Endodermal cell (in vitro differentiated cells): ENCODE measurements at regions not wholly inside any gene's neighbourhood (a gene's known extent, or its start where the extent isn't known, plus 50 kb on each side); places are given as distances from the start of the nearest gene placed in this dataset.

Experiments used
- DNase-seq: peaks from one replicate; pipeline ENCODE4 v3.0.0-alpha.2; 2017
- H3K27ac ChIP-seq: 2 replicates; pipeline ENCODE4 v1.5.1; 2013; ENCODE audit warnings: mild to moderate bottlenecking, low read depth, low read length, moderate library complexity
- H3K27me3 ChIP-seq: 2 replicates; pipeline ENCODE4 v1.6.1; 2013; ENCODE audit warnings: mild to moderate bottlenecking, low read length, moderate library complexity; ENCODE audit not compliant: insufficient read depth, control insufficient read depth, poor library complexity, severe bottlenecking
- H3K36me3 ChIP-seq: 2 replicates; pipeline ENCODE4 v1.7.0; 2013; ENCODE audit warnings: mild to moderate bottlenecking, low read length, moderate library complexity; ENCODE audit not compliant: control insufficient read depth, insufficient read depth
- H3K4me1 ChIP-seq: one replicate; pipeline ENCODE4 v1.7.0; 2013; ENCODE audit warnings: low read length; ENCODE audit not compliant: control insufficient read depth, insufficient read depth
- H3K4me3 ChIP-seq: 2 replicates; pipeline ENCODE4 v1.5.1; 2013; ENCODE audit warnings: mild to moderate bottlenecking, low read length, moderate library complexity
- H3K9ac ChIP-seq: 2 replicates; pipeline ENCODE4 v1.6.1; 2013; ENCODE audit warnings: mild to moderate bottlenecking, low read length, moderate library complexity; ENCODE audit not compliant: poor library complexity, severe bottlenecking; ENCODE audit errors: extremely low read depth
- H3K9me3 ChIP-seq: 2 replicates; pipeline ENCODE4 v1.6.1; 2013; ENCODE audit warnings: mild to moderate bottlenecking, low read length, moderate library complexity; ENCODE audit not compliant: control insufficient read depth
- H3K27ac Mint-ChIP-seq: 2 replicates; pipeline ENCODE4 v1.8.0; 2020; ENCODE audit warnings: mixed read lengths
- H3K27me3 Mint-ChIP-seq: 2 replicates; pipeline ENCODE4 v1.8.0; 2021; ENCODE audit warnings: mild to moderate bottlenecking, mixed read lengths; ENCODE audit not compliant: insufficient read depth
- H3K36me3 Mint-ChIP-seq: 2 replicates; pipeline ENCODE4 v1.8.0; 2020; ENCODE audit warnings: low read depth, mixed read lengths
- H3K4me1 Mint-ChIP-seq: 2 replicates; pipeline ENCODE4 v1.8.0; 2020; ENCODE audit warnings: mixed read lengths
- H3K4me3 Mint-ChIP-seq: 2 replicates; pipeline ENCODE4 v1.8.0; 2020; ENCODE audit warnings: mild to moderate bottlenecking, moderate library complexity, mixed read lengths
- H3K9me3 Mint-ChIP-seq: 2 replicates; pipeline ENCODE4 v1.8.0; 2020; ENCODE audit warnings: mild to moderate bottlenecking, mixed read lengths
- CTCF ChIP-seq: fragments of 200-600 bp; sonication (generic); conservative IDR thresholded peaks from 2 replicates; pipeline ENCODE4 v1.5.0; 2021; ENCODE audit warnings: antibody characterized with exemption, mild to moderate bottlenecking
- WGBS, 2 experiments: methylation state at CpG; one replicate each; pipeline versions ENCODE4 v1.1.5 to v1.1.7; 2013; ENCODE audit warnings: missing lambda C conversion rate in 2 of 2, mixed read lengths in 1 of 2; ENCODE audit not compliant: insufficient coverage in 1 of 2, insufficient read length in 1 of 2; 5-methylcytosine and 5-hydroxymethylcytosine counted together

DNA sequence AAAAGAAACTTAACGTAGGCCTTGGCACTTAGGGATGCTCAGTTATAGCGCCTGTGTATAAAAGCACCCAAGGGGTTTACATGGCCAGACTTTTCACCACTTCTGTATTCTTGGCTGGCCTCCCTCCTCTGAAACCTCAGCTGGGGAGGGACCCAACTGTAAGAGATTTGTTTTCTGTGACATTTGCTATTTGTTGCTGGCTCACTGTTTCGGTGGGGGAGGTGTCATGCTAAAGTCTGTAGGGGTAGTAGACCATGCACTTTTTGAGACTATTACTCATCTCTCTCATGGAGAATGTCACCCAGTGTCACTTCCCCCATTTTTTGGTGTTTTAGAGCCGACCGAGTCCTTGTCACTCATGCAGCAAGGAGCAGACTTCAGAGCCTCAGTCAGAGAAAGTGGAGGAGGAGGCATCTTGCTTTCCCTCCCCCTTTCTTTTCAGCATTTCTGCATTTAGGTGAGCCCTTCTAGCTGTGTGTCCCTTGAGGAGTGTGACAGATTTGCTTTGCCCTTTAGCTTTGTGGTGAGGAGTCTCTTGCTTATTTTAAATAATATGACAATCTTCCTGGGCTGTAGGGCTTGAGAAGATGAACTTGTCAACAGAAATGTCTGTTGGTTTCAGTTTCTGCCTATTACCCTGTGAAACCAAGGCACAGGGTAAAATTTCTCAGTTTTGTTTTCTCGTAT lies 160.1 kb downstream of the FASLG start:
- peaks cover 20% of the 10 kb centered on the region for H3K9me3 ChIP-seq
- TF ChIP-seq CTCF = no peak
- Mint-ChIP-seq H3K27me3 (no peaks in the 10 kb centered on the region), H3K27ac (no peak overlapping the region), H3K9me3 (peaks cover 14% of the 10 kb centered on the region), H3K36me3 (no peaks in the 10 kb centered on the region), H3K4me3 (no peak overlapping the region), H3K4me1 (peaks cover 6% of the 10 kb centered on the region)
- no peak overlapping the region for H3K9ac ChIP-seq
- no peaks in the 10 kb centered on the region for H3K27me3 ChIP-seq
- DNase-seq = no peak
- H3K27ac ChIP-seq = no peak overlapping the region
- WGBS, 2 experiments = 83 to 87% methylated on average over 2 to 6 of the region's 6 CpGs
- H3K4me1 ChIP-seq = no peaks in the 10 kb centered on the region
- H3K4me3 ChIP-seq = no peak overlapping the region
- no peaks in the 10 kb centered on the region for H3K36me3 ChIP-seq

DNA sequence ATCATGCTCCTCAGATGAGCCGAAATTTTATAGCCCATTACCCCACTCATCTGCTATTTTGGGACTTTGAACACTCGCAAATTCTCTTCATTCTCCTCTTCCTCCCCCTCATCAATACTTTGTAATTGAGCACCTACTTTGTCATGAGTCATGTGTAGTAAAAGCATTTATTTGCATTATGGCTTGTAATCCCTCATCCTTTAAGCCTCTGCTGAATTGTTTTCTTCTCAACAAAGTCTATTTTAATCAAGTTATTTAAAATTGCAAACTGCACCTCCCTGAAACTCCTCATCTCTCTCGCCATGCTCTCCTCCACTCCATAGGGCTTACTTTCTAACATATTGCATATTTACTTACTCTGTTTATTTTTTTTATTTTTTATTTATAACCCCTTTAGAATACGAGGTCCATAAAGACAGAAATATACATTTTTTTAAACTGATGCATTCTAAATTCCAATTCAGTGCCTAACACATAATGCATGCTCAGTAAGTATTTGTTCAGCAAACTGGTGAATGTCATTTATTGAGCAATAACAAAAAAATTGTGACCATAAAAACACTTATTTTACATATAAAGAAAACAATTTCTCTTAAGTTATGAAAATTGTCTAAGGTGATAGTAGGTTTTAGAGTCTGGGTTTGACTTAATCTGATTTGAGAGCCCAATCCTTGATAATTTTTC lies 161.7 kb downstream of the FASLG start:
- Histone ChIP-seq H3K4me3 (no peak overlapping the region), H3K27ac (no peak overlapping the region), H3K27me3 (no peaks in the 10 kb centered on the region), H3K4me1 (no peaks in the 10 kb centered on the region), H3K9ac (no peak overlapping the region), H3K36me3 (no peaks in the 10 kb centered on the region), H3K9me3 (peaks cover 4% of the 10 kb centered on the region)
- Mint-ChIP-seq H3K36me3 (no peaks in the 10 kb centered on the region), H3K4me3 (no peak overlapping the region), H3K27me3 (no peaks in the 10 kb centered on the region), H3K27ac (no peak overlapping the region), H3K4me1 (peaks cover 6% of the 10 kb centered on the region), H3K9me3 (no peaks in the 10 kb centered on the region)
- WGBS, 2 experiments = 93% methylated on average over 2 to 4 of the region's 4 CpGs
- TF ChIP-seq CTCF = no peak
- no peak for DNase-seq

DNA sequence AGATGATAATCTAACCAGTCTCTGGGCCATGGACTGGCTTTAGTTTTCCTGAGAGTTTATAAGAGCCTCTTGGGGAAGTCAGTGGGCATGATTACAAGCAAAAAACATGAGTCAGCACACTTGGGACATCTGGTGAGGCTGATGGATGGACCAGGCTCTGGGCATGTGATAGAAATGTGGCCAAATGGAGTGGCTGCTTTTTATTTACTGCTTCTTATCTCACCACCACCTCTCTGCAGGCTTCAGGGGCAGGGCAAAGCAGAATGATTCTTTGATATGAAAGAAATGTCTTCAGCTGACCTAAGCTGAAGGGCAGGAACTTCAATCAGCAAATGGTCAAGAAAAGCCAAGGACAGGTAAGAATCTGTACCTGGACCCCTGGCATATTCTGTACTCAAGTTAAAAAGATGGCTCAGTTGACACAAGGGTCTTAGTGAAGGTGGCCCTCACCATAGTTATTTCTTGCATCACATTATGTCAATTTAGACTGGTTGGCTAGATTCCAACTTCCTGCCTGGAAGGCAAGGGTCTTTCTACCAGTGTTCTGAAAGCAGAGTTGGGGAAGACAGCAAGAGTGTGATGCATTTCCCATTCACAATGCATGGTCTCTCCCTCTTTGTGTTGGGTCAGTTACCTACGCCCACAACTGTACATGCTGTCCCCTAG lies 162.8 kb downstream of the FASLG start:
- 88 to 100% methylated on average over 1 of the region's 1 CpG for WGBS, 2 experiments
- no peak overlapping the region for H3K4me3 Mint-ChIP-seq
- H3K27ac ChIP-seq = no peak overlapping the region

More for the DNA sequence above, 162.8 kb downstream of the FASLG start:
- Mint-ChIP-seq H3K36me3 (no peaks in the 10 kb centered on the region), H3K4me1 (peaks cover 6% of the 10 kb centered on the region), H3K27ac (no peak overlapping the region), H3K27me3 (no peaks in the 10 kb centered on the region), H3K9me3 (no peaks in the 10 kb centered on the region)
- TF ChIP-seq CTCF = no peak
- no peaks in the 10 kb centered on the region for H3K27me3 ChIP-seq
- no peak for DNase-seq
- no peak overlapping the region for H3K9ac ChIP-seq
- no peaks in the 10 kb centered on the region for H3K36me3 ChIP-seq
- H3K4me3 ChIP-seq = no peak overlapping the region
- no peaks in the 10 kb centered on the region for H3K9me3 ChIP-seq
- H3K4me1 ChIP-seq = no peaks in the 10 kb centered on the region
